Mammary epithelial cell (primary cell): ENCODE measurements at regions not wholly inside any gene's neighbourhood (a gene's known extent, or its start where the extent isn't known, plus 50 kb on each side); places are given as distances from the start of the nearest gene placed in this dataset.

Experiments
- CTCF ChIP-seq, 2 donors: IDR thresholded peaks in 1 of 2; conservative IDR thresholded peaks in 1 of 2; 2 replicates each; pipeline ENCODE4 v1.5.1; 2011 to 2012; ENCODE audit warnings: inconsistent platforms in 2 of 2, low read length in 2 of 2, mild to moderate bottlenecking in 2 of 2, control low read depth in 1 of 2, low read depth in 1 of 2; ENCODE audit not compliant: insufficient read depth in 1 of 2; ENCODE audit errors: extremely low read depth in 1 of 2
- EZH2 ChIP-seq: IDR thresholded peaks from 2 replicates; pipeline ENCODE4 v1.6.1; 2012; ENCODE audit warnings: low read length, inconsistent platforms, borderline replicate concordance

- TF ChIP-seq CTCF (conservative IDR thresholded peaks at IDR 0.05 in 1 of 2, IDR thresholded peaks at IDR 0.05 in 1 of 2; ENCODE audit: extremely low read depth in 1 of 2, insufficient read depth in 1 of 2, low read depth in 1 of 2, low read length in 2 of 2): no peak
- TF ChIP-seq EZH2: no peak
These were observed 535.8 kb downstream of the TBL1XR1 start for GRCh38 chr3:176661432-176661964.
